ENCODE measurements at regions not wholly inside any gene's neighbourhood (a gene's known extent, or its start where the extent isn't known, plus 50 kb on each side); places are given as distances from the start of the nearest gene placed in this dataset.

DNA sequence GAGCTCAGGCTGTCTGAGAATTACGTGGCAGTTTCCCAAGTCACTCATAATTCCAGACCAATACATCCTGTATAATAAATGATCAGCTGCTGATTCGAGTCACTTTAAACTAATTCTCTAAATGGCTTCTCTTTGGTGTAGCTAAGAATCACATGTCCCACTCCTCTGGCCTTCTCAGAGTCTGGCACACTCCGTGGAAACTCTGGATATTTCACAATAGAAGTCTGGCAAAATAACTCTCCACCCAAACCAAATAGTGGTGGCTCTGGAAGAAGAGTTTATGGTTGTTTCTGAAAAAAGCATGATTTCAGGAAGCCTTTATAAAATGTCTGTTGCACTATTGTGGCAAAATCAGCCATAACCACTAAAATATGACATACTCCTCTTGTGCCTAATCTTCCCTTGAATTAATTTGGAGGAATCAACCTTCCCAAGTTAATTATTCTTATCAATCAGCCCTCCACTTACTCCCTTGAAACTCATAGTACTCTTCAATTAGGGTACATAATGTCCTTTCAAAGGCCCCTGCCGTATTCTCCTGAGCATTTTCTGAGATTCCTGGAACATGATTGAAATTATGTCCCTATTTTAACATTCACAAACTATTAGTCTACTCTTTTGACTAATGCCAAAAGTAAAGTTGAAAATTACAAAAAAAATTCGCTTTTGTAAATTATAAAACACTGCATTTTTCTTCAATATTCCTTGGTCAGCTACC lies 991.6 kb downstream of the FAT4 start:
- DNase-seq, result peak in 1 of 5 donors; percentile 22
- no peaks in the 10 kb centered on the region for H3K4me1 ChIP-seq (ENCODE audit: insufficient read depth)
- no peaks in the 10 kb centered on the region for H3K36me3 ChIP-seq
- H3K27me3 ChIP-seq, result no peaks in the 10 kb centered on the region
- WGBS, 3 donors, result 68 to 77% (median 77%) methylated on average over 5 of the region's 5 CpGs
- H3K27ac ChIP-seq, result no peak overlapping the region
- intact Hi-C loops (cut with DNase I), result no loop called here
- no peaks in the 10 kb centered on the region for H3K9me3 ChIP-seq
- TF ChIP-seq POLR2A (IDR thresholded peaks at IDR 0.05) (no peak), EP300 (IDR thresholded peaks at IDR 0.05) (no peak)
- TF ChIP-seq, protein P1, sequence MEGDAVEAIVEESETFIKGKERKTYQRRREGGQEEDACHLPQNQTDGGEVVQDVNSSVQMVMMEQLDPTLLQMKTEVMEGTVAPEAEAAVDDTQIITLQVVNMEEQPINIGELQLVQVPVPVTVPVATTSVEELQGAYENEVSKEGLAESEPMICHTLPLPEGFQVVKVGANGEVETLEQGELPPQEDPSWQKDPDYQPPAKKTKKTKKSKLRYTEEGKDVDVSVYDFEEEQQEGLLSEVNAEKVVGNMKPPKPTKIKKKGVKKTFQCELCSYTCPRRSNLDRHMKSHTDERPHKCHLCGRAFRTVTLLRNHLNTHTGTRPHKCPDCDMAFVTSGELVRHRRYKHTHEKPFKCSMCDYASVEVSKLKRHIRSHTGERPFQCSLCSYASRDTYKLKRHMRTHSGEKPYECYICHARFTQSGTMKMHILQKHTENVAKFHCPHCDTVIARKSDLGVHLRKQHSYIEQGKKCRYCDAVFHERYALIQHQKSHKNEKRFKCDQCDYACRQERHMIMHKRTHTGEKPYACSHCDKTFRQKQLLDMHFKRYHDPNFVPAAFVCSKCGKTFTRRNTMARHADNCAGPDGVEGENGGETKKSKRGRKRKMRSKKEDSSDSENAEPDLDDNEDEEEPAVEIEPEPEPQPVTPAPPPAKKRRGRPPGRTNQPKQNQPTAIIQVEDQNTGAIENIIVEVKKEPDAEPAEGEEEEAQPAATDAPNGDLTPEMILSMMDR (IDR thresholded peaks at IDR 0.05), result no peak
- H3K4me3 ChIP-seq, result no peak overlapping the region

DNA sequence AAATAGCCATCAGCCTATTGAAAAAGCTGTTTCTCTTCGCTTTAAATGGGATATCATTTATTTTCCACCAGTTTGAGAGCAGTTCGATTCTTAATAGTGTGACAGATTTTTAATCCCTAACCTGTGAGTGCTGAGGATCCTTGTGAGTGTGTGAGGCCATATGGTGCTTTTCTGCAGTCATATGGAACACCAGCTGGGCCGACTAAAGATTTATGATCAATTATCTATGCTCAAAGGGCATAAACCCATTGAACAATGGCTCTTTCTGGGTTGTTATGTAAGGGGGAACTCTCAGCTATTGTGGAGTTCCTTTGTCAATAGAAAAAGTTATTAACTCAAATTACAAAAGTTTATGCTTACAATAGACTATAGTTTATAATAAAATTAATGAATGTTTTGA lies 1003.6 kb downstream of the FAT4 start:
- H3K36me3 ChIP-seq, result no peaks in the 10 kb centered on the region
- TF ChIP-seq, protein P1 (IDR thresholded peaks at IDR 0.05), result no peak
- DNase-seq, result no peak
- H3K9me3 ChIP-seq, result no peaks in the 10 kb centered on the region
- H3K27ac ChIP-seq, result no peak overlapping the region
- no peak overlapping the region for H3K4me3 ChIP-seq
- no peaks in the 10 kb centered on the region for H3K4me1 ChIP-seq (ENCODE audit: insufficient read depth)
- WGBS, 3 donors, result 60 to 80% (median 78%) methylated on average over 3 of the region's 3 CpGs
- H3K27me3 ChIP-seq, result no peaks in the 10 kb centered on the region
- intact Hi-C loops (cut with DNase I), result no loop called here

DNA sequence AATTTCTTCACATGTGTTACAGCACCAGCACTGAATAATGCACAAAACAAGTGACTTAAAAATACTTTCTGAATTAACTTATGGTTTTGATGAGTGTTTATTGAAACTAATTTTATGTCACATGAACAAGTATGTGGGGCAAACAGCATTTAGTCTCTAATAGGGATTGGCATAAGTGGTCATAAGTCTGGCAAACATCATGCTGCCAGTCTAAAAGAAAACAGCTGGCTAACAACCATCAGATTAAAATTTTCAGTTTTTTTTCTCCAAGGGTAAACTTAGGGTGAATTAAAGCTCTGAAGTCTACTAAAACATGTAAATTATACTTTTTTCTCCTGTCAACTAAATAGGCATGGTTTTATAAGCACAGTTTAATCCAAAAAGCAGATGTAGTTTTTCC lies 1014.2 kb downstream of the FAT4 start:
- Histone ChIP-seq H3K27me3 (no peaks in the 10 kb centered on the region), H3K4me1 (ENCODE audit: insufficient read depth) (no peaks in the 10 kb centered on the region), H3K9me3 (no peaks in the 10 kb centered on the region), H3K4me3 (no peak overlapping the region), H3K27ac (no peak overlapping the region), H3K36me3 (no peaks in the 10 kb centered on the region)
- intact Hi-C loops (cut with DNase I), result no loop called here
- DNase-seq, result no peak
- TF ChIP-seq, protein P1 (IDR thresholded peaks at IDR 0.05), result no peak
- TF ChIP-seq POLR2A (IDR thresholded peaks at IDR 0.05), result no peak
- no peak for TF ChIP-seq EP300 (IDR thresholded peaks at IDR 0.05)

GRCh38 chr4:126338548-126338947 lies 1023.8 kb downstream of the FAT4 start:
- no peaks in the 10 kb centered on the region for H3K9me3 ChIP-seq
- no peak for TF ChIP-seq POLR2A (IDR thresholded peaks at IDR 0.05)
- TF ChIP-seq, protein P1 (IDR thresholded peaks at IDR 0.05), result no peak
- no peak for TF ChIP-seq EP300 (IDR thresholded peaks at IDR 0.05)
- no peaks in the 10 kb centered on the region for H3K36me3 ChIP-seq
- H3K27ac ChIP-seq, result no peak overlapping the region
- intact Hi-C loops (cut with DNase I), result no loop called here
- no peak overlapping the region for H3K4me3 ChIP-seq
- H3K4me1 ChIP-seq (ENCODE audit: insufficient read depth), result no peaks in the 10 kb centered on the region
- no peak for DNase-seq
- 79 to 86% (median 82%) methylated on average over 2 of the region's 2 CpGs for WGBS, 3 donors
- no peaks in the 10 kb centered on the region for H3K27me3 ChIP-seq
